Suprapubic skin (tissue), 3 donors: ENCODE measurements at regions not wholly inside any gene's neighbourhood (a gene's known extent, or its start where the extent isn't known, plus 50 kb on each side); places are given as distances from the start of the nearest gene placed in this dataset.

Source experiments
- EP300 ChIP-seq: sonication (generic); formaldehyde crosslinking; IDR thresholded peaks from one replicate; pipeline ENCODE4 v1.6.1; 2017; ENCODE audit warnings: antibody characterized with exemption
- POLR2A ChIP-seq, 2 donors: fragments of 450-650 bp; IDR thresholded peaks; one replicate each; pipeline ENCODE4 v1.6.1; 2017; ENCODE audit warnings: antibody characterized with exemption in 2 of 2, mild to moderate bottlenecking in 2 of 2, moderate library complexity in 2 of 2
- TF ChIP-seq, protein P1 (sequence below), 2 donors: fragments of 200-600 bp in 1 of 2; fragments of 450-650 bp in 1 of 2; sonication (generic) in 1 of 2; IDR thresholded peaks; one replicate each; pipeline ENCODE4 v1.5.1; 2016 to 2019; ENCODE audit warnings: antibody characterized with exemption in 2 of 2, mild to moderate bottlenecking in 1 of 2, moderate library complexity in 1 of 2

DNA sequence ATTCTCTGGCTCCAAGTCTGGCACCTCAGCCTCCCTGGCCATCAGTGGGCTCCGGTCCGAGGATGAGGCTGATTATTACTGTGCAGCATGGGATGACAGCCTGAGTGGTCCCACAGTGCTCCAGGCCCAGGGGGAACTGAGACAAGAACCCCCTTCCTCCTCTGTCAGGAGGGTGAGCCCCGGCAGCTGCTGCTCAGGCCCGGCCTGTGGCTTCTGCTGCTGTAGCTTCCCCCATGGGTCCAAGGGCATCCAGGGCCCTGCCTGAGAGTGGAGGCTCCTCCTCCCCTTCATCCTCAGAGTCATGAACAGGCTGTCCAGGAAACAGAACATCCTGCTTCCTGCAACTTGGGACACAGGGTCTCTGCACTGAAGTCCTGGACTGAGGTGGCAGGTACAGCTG is 113.6 kb downstream of the VPREB1 start:
- no peak for TF ChIP-seq EP300
- TF ChIP-seq POLR2A (IDR thresholded peaks at IDR 0.05), result no peak
- TF ChIP-seq, protein P1, sequence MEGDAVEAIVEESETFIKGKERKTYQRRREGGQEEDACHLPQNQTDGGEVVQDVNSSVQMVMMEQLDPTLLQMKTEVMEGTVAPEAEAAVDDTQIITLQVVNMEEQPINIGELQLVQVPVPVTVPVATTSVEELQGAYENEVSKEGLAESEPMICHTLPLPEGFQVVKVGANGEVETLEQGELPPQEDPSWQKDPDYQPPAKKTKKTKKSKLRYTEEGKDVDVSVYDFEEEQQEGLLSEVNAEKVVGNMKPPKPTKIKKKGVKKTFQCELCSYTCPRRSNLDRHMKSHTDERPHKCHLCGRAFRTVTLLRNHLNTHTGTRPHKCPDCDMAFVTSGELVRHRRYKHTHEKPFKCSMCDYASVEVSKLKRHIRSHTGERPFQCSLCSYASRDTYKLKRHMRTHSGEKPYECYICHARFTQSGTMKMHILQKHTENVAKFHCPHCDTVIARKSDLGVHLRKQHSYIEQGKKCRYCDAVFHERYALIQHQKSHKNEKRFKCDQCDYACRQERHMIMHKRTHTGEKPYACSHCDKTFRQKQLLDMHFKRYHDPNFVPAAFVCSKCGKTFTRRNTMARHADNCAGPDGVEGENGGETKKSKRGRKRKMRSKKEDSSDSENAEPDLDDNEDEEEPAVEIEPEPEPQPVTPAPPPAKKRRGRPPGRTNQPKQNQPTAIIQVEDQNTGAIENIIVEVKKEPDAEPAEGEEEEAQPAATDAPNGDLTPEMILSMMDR (IDR thresholded peaks at IDR 0.05), result no peak
